HepG2 (cell line): ENCODE measurements at regions not wholly inside any gene's neighbourhood (a gene's known extent, or its start where the extent isn't known, plus 50 kb on each side); places are given as distances from the start of the nearest gene placed in this dataset.

Experiments used
- ATAC-seq: fragments of 200-7000 bp; cut with Tn5 transposase; 3 replicates; pipeline ENCODE4 v1.9.1; 2020; ENCODE audit warnings: mild to moderate bottlenecking, moderate library complexity
- BruUV-seq: library from RNA; stranded (reverse); fragments of 400-500 nt; replicated peaks from 2 replicates; lab custom pipeline; 2021; lab: Mats Ljungman, UMichigan
- CTCF ChIA-PET: fragments of 300-600 bp; formaldehyde crosslinking; extraction: SDS; loops from one replicate; lab custom pipeline; 2021; ENCODE audit warnings: low total read pairs, inconsistent platforms, low intra/inter-chr PET ratio; lab: Yijun Ruan, JAX
- POLR2A ChIA-PET: fragments of 350-600 bp; sonication (Branson Sonifier 250); formaldehyde crosslinking; loops from one replicate; lab custom pipeline; 2020; ENCODE audit warnings: antibody characterized with exemption, inconsistent platforms; lab: Yijun Ruan, JAX
- DNase-seq: peaks from one replicate; pipeline ENCODE4 v3.0.0-alpha.2; 2015; ENCODE audit warnings: low spot score
- FAIRE-seq: peaks from 3 replicates; lab custom pipeline; 2011; peaks lifted over from hg19 to GRCh38; lab: Jason Lieb, UNC
- H2AFZ ChIP-seq: one replicate; pipeline ENCODE4 v1.6.1; 2011; ENCODE audit warnings: low read length, inconsistent platforms
- H3K27ac ChIP-seq: fragments of 300-600 bp; 3 replicates; pipeline ENCODE4 v1.8.0; 2011; ENCODE audit warnings: mixed run types, mild to moderate bottlenecking, mixed read lengths, low read length, inconsistent platforms; ENCODE audit not compliant: insufficient read depth; ENCODE audit errors: extremely low read length
- H3K27me3 ChIP-seq, 2 experiments: fragments of 200-600 bp in 1 of 2; 2 replicates in 1 of 2; 3 replicates in 1 of 2; pipeline versions ENCODE4 v1.6.0 to v1.8.0; 2011; ENCODE audit warnings: low read length in 2 of 2, mild to moderate bottlenecking in 2 of 2, moderate library complexity in 2 of 2, inconsistent platforms in 1 of 2; ENCODE audit not compliant: insufficient read depth in 2 of 2, control insufficient read depth in 1 of 2
- H3K36me3 ChIP-seq, 2 experiments: fragments of 200-600 bp in 1 of 2; replicated peaks in 1 of 2; 2 replicates in 1 of 2; 3 replicates in 1 of 2; pipeline versions ENCODE4 v1.5.1 to v1.8.0; 2011; ENCODE audit warnings: low read length in 2 of 2, inconsistent platforms in 1 of 2; ENCODE audit not compliant: insufficient read depth in 2 of 2, control insufficient read depth in 1 of 2
- H3K4me1 ChIP-seq: 2 replicates; pipeline ENCODE4 v1.5.1; 2012; ENCODE audit warnings: low read length, inconsistent platforms; ENCODE audit not compliant: insufficient read depth
- H3K4me2 ChIP-seq: 2 replicates; pipeline ENCODE4 v1.6.0; 2011; ENCODE audit warnings: low read depth, low read length, inconsistent platforms
- H3K4me3 ChIP-seq, 3 experiments: fragments of 200-600 bp in 1 of 3; sonication (generic), shearing (Covaris generic) in 1 of 3; replicated peaks in 1 of 3; 2 replicates each; pipeline ENCODE4 v1.5.1; 2011 to 2016; ENCODE audit warnings: low read length in 3 of 3, inconsistent platforms in 2 of 3, low read depth in 2 of 3, mild to moderate bottlenecking in 2 of 3, control low read depth in 1 of 3, mixed read lengths in 1 of 3; ENCODE audit not compliant: insufficient read depth in 1 of 3
- H3K79me2 ChIP-seq: one replicate; pipeline ENCODE4 v1.6.1; 2011; ENCODE audit warnings: low read length, inconsistent platforms; ENCODE audit not compliant: insufficient read depth
- H3K9ac ChIP-seq: 2 replicates; pipeline ENCODE4 v1.6.0; 2011; ENCODE audit warnings: mild to moderate bottlenecking, low read depth, low read length, inconsistent platforms; ENCODE audit not compliant: insufficient read depth
- H3K9me3 ChIP-seq: 2 replicates; pipeline ENCODE4 v1.5.1; 2012; ENCODE audit warnings: mild to moderate bottlenecking, low read length
- H4K20me1 ChIP-seq: 2 replicates; pipeline ENCODE4 v1.6.0; 2011; ENCODE audit warnings: inconsistent platforms, mild to moderate bottlenecking, low read length, moderate library complexity; ENCODE audit not compliant: insufficient read depth
- CC2D1A ChIP-seq: sonication (generic); formaldehyde crosslinking; IDR thresholded peaks from 2 replicates; pipeline ENCODE4 v1.8.1; 2023; ENCODE audit warnings: mild to moderate bottlenecking, missing genetic modification reagents
- HMG20B ChIP-seq: conservative IDR thresholded peaks from 2 replicates; pipeline ENCODE4 v1.6.1; 2016; ENCODE audit warnings: missing genetic modification reagents, missing compliant biosample characterization
- JUNB ChIP-seq: sonication (generic); formaldehyde crosslinking; IDR thresholded peaks from 2 replicates; pipeline ENCODE4 v1.8.0; 2022; ENCODE audit warnings: missing genetic modification reagents, mild to moderate bottlenecking, borderline replicate concordance
- KLF9 ChIP-seq: IDR thresholded peaks from 2 replicates; pipeline ENCODE4 v1.6.1; 2016; ENCODE audit warnings: low read depth
- SP4 ChIP-seq: sonication (generic); formaldehyde crosslinking; IDR thresholded peaks from 2 replicates; pipeline ENCODE4 v1.8.1; 2023; ENCODE audit warnings: mild to moderate bottlenecking, missing genetic modification reagents
- TCF12 ChIP-seq, 2 experiments: fragments of 450-650 bp in 1 of 2; sonication (generic) in 1 of 2; formaldehyde crosslinking in 1 of 2; IDR thresholded peaks; 2 replicates each; pipeline versions ENCODE4 v1.6.1 to v1.8.0; 2017 to 2022; ENCODE audit warnings: antibody characterized with exemption in 1 of 2, mild to moderate bottlenecking in 1 of 2, missing genetic modification reagents in 1 of 2, moderate library complexity in 1 of 2
- ZNF619 ChIP-seq: sonication (generic); formaldehyde crosslinking; IDR thresholded peaks from 2 replicates; pipeline ENCODE4 v1.4.0; 2020; ENCODE audit warnings: mild to moderate bottlenecking, missing genetic modification reagents
- ZNF652 ChIP-seq: IDR thresholded peaks from 2 replicates; pipeline ENCODE4 v1.6.1; 2016; ENCODE audit warnings: low read depth, borderline replicate concordance
- ZNF7 ChIP-seq: IDR thresholded peaks from 2 replicates; pipeline ENCODE4 v1.6.1; 2016; ENCODE audit warnings: missing biosample characterization, missing genetic modification reagents
- WGBS: methylation state at CpG from one replicate; pipeline ENCODE4 v1.1.6; 2017; ENCODE audit warnings: low lambda C conversion rate; 5-methylcytosine and 5-hydroxymethylcytosine counted together
- in situ Hi-C: cut with HindIII; loops from 2 replicates; pipeline ENCODE4 v1.10.0; 2017; ENCODE audit warnings: low pct_unique_long_range_greater_than_20kb; ENCODE audit not compliant: extremely low pct_ligation_motif_present
- intact Hi-C: fragments of 100-400 bp; cut with micrococcal nuclease; formaldehyde crosslinking; loops from one replicate; pipeline ENCODE4 v1.10.0; 2022; ENCODE audit not compliant: unreplicated experiment
- TF ChIP-seq, protein P1 (sequence below): sonication (generic); formaldehyde crosslinking; IDR thresholded peaks from 2 replicates; pipeline ENCODE4 v1.5.1; 2020; ENCODE audit warnings: missing genetic modification reagents, mild to moderate bottlenecking, borderline replicate concordance
- TF ChIP-seq, protein P2 (sequence below): sonication (generic); formaldehyde crosslinking; conservative IDR thresholded peaks from 2 replicates; pipeline ENCODE4 v1.8.1; 2023; ENCODE audit warnings: missing genetic modification reagents
- TF ChIP-seq, protein P3 (sequence below): sonication (generic); formaldehyde crosslinking; IDR thresholded peaks from 2 replicates; pipeline ENCODE4 v1.8.0; 2022; ENCODE audit warnings: missing genetic modification reagents, mild to moderate bottlenecking, moderate library complexity, borderline replicate concordance

DNA sequence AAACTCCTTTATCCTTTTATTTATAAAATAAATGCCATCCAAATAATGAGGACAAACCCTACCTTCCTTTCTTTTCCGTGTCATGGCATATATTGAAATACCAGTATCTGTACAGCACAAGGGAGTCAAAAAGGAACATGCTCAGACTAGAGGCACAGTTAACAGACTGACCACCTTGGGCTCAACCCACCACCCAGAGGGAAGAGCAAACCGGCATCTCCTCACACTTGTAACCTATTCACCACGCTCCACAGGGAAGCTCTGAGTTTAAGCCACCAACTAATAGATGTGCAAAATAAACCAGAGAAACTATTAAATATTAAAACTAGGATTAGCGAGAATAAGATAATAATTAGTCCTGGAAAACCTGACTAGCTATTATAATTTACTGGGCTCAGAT is 112.7 kb downstream of the SIPA1L2 start:
- in situ Hi-C loops = no loop called here
- Histone ChIP-seq H3K36me3 (no peaks in the 10 kb centered on the region), H3K9me3 (no peaks in the 10 kb centered on the region), H3K27ac (no peak overlapping the region), H2AFZ (no peak overlapping the region), H3K4me2 (no peak overlapping the region), H3K4me3 (no peak overlapping the region), H3K27me3 (peaks cover 0 to 7% of the 10 kb centered on the region in 2 experiments; a peak in 1 of 5 replicates), H3K4me1 (no peaks in the 10 kb centered on the region), H4K20me1 (no peaks in the 10 kb centered on the region), H3K79me2 (no peaks in the 10 kb centered on the region), H3K9ac (no peak overlapping the region)
- ChIA-PET POLR2A (no interaction called here), CTCF (no interaction called here)
- DNase-seq (no peak), ATAC-seq (no peak), FAIRE-seq (no peak)
- 14% methylated on average over 4 of the region's 4 CpGs for WGBS
- intact Hi-C loops = no loop called here
- no peak for TF ChIP-seq TCF12 (IDR thresholded peaks at IDR 0.05)
- no peak for TF ChIP-seq TCF12 (CRISPR knock-in tag; IDR thresholded peaks at IDR 0.05)
- no peak for TF ChIP-seq ZNF652 (CRISPR knock-in tag)
- TF ChIP-seq SP4 (CRISPR knock-in tag) = no peak
- TF ChIP-seq, protein P1, sequence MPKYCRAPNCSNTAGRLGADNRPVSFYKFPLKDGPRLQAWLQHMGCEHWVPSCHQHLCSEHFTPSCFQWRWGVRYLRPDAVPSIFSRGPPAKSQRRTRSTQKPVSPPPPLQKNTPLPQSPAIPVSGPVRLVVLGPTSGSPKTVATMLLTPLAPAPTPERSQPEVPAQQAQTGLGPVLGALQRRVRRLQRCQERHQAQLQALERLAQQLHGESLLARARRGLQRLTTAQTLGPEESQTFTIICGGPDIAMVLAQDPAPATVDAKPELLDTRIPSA (CRISPR knock-in tag) = no peak
- TF ChIP-seq ZNF7 (CRISPR knock-in tag) = no peak
- no peak for TF ChIP-seq ZNF619
- BruUV-seq = no TSS peak

DNA sequence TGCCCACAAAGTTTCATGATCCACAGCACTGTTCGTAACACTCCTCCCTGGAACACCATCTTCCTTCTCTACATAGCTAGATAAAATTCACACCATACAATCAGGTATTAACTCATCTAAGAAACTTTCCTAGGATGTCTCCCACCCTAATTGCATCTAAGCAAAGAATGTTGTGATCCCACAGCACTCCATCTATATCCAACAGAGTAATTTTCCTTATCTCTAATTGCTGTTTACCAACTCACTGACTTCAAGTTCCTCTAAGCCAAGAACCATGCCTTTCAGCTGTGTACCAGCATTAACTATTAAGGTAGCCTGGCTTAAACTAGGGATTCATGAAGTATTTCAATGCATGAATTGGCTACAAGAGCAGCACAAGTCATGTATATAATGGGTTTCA is 114.2 kb downstream of the SIPA1L2 start:
- DNase-seq = no peak
- H3K4me1 ChIP-seq = no peaks in the 10 kb centered on the region
- 60% methylated on average over 1 of the region's 1 CpG for WGBS
- no peak for FAIRE-seq
- intact Hi-C loops = no loop called here
- POLR2A ChIA-PET = no interaction called here
- no peaks in the 10 kb centered on the region for H3K9me3 ChIP-seq
- H2AFZ ChIP-seq = no peak overlapping the region
- H4K20me1 ChIP-seq = no peaks in the 10 kb centered on the region
- H3K4me3 ChIP-seq = no peak overlapping the region
- BruUV-seq = no TSS peak
- no peaks in the 10 kb centered on the region for H3K36me3 ChIP-seq
- no peak for ATAC-seq
- H3K27me3 ChIP-seq = peaks cover 0 to 7% of the 10 kb centered on the region in 2 experiments; a peak in 1 of 5 replicates
- in situ Hi-C loops = no loop called here
- no peak overlapping the region for H3K27ac ChIP-seq
- H3K79me2 ChIP-seq = no peaks in the 10 kb centered on the region
- H3K4me2 ChIP-seq = no peak overlapping the region
- CTCF ChIA-PET = no interaction called here
- no peak overlapping the region for H3K9ac ChIP-seq
- TF ChIP-seq KLF9 (CRISPR knock-in tag) (no peak), JUNB (CRISPR knock-in tag) (no peak), CC2D1A (CRISPR knock-in tag) (no peak), HMG20B (CRISPR knock-in tag) (no peak)
- TF ChIP-seq, protein P2, sequence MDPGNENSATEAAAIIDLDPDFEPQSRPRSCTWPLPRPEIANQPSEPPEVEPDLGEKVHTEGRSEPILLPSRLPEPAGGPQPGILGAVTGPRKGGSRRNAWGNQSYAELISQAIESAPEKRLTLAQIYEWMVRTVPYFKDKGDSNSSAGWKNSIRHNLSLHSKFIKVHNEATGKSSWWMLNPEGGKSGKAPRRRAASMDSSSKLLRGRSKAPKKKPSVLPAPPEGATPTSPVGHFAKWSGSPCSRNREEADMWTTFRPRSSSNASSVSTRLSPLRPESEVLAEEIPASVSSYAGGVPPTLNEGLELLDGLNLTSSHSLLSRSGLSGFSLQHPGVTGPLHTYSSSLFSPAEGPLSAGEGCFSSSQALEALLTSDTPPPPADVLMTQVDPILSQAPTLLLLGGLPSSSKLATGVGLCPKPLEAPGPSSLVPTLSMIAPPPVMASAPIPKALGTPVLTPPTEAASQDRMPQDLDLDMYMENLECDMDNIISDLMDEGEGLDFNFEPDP = no peak
- TF ChIP-seq, protein P3, sequence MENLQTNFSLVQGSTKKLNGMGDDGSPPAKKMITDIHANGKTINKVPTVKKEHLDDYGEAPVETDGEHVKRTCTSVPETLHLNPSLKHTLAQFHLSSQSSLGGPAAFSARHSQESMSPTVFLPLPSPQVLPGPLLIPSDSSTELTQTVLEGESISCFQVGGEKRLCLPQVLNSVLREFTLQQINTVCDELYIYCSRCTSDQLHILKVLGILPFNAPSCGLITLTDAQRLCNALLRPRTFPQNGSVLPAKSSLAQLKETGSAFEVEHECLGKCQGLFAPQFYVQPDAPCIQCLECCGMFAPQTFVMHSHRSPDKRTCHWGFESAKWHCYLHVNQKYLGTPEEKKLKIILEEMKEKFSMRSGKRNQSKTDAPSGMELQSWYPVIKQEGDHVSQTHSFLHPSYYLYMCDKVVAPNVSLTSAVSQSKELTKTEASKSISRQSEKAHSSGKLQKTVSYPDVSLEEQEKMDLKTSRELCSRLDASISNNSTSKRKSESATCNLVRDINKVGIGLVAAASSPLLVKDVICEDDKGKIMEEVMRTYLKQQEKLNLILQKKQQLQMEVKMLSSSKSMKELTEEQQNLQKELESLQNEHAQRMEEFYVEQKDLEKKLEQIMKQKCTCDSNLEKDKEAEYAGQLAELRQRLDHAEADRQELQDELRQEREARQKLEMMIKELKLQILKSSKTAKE = no peak
